Vagina (tissue), 2 donors: ENCODE measurements at regions not wholly inside any gene's neighbourhood (a gene's known extent, or its start where the extent isn't known, plus 50 kb on each side); places are given as distances from the start of the nearest gene placed in this dataset.

Experiments
- DNase-seq, 2 donors: peaks; one replicate each; pipeline ENCODE4 v3.0.0-alpha.2; 2017; ENCODE audit errors: extremely low spot score in 2 of 2
- H3K27ac ChIP-seq: fragments of 200-600 bp; sonication (generic); one replicate; pipeline ENCODE4 v1.5.1; 2019
- H3K27me3 ChIP-seq: fragments of 200-600 bp; sonication (generic); one replicate; pipeline ENCODE4 v1.5.1; 2019
- H3K36me3 ChIP-seq, 2 donors: fragments of 200-600 bp; sonication (generic); one replicate each; pipeline ENCODE4 v1.5.1; 2017 to 2019
- H3K4me1 ChIP-seq: fragments of 200-600 bp; sonication (generic); one replicate; pipeline ENCODE4 v1.5.1; 2019
- H3K4me3 ChIP-seq, 2 donors: fragments of 200-600 bp; sonication (generic); 1 replicate in 1 of 2; 2 replicates in 1 of 2; pipeline ENCODE4 v1.5.1; 2016 to 2019
- H3K9me3 ChIP-seq: fragments of 200-600 bp; sonication (generic); one replicate; pipeline ENCODE4 v1.5.1; 2019
- POLR2A ChIP-seq, 2 donors: fragments of 450-650 bp; IDR thresholded peaks; one replicate each; pipeline ENCODE4 v1.6.1; 2017; ENCODE audit warnings: antibody characterized with exemption in 2 of 2, mild to moderate bottlenecking in 2 of 2, moderate library complexity in 2 of 2
- POLR2AphosphoS5 ChIP-seq, 2 donors: sonication (generic); formaldehyde crosslinking; IDR thresholded peaks; one replicate each; pipeline ENCODE4 v1.9.0; 2017; ENCODE audit warnings: antibody characterized with exemption in 2 of 2, mild to moderate bottlenecking in 2 of 2, low read depth in 1 of 2; ENCODE audit not compliant: insufficient read depth in 1 of 2
- intact Hi-C: fragments of 100-400 bp; cut with DNase I; formaldehyde crosslinking; loops from one replicate; pipeline ENCODE4 v1.15.1; 2023
- TF ChIP-seq, protein P1 (sequence below), 3 experiments: fragments of 450-650 bp in 2 of 3; fragments of 200-600 bp in 1 of 3; sonication (generic) in 1 of 3; IDR thresholded peaks; one replicate each; pipeline ENCODE4 v1.5.1; 2017 to 2019; ENCODE audit warnings: antibody characterized with exemption in 3 of 3, mild to moderate bottlenecking in 2 of 3, moderate library complexity in 2 of 3

DNA sequence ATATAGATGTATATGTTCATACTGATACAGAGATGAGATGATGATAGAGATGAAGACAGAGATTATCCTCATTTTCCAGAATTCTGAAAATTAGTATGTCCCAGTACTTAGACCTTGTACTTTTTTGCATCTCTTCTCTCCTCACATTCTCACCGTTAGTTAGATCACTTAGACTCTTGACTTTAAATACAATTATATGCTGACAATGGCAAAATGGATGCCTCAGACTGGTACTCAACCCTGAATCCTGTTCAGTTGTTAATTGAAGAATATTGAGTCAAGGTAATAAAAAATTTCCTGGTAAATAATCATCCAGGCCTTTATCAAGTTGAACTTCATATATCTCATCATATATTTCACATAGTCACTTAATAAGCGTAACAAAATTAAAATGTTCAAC is 505.4 kb downstream of the EFNA5 start:
- Histone ChIP-seq H3K27ac (no peak overlapping the region), H3K4me3 (no peak overlapping the region), H3K4me1 (no peaks in the 10 kb centered on the region), H3K36me3 (no peaks in the 10 kb centered on the region), H3K9me3 (no peaks in the 10 kb centered on the region), H3K27me3 (no peaks in the 10 kb centered on the region)
- intact Hi-C loops = no loop called here
- TF ChIP-seq POLR2A (IDR thresholded peaks at IDR 0.05) = no peak
- TF ChIP-seq POLR2AphosphoS5 (IDR thresholded peaks at IDR 0.05; ENCODE audit: insufficient read depth in 1 of 2, low read depth in 1 of 2) = no peak
- TF ChIP-seq, protein P1, sequence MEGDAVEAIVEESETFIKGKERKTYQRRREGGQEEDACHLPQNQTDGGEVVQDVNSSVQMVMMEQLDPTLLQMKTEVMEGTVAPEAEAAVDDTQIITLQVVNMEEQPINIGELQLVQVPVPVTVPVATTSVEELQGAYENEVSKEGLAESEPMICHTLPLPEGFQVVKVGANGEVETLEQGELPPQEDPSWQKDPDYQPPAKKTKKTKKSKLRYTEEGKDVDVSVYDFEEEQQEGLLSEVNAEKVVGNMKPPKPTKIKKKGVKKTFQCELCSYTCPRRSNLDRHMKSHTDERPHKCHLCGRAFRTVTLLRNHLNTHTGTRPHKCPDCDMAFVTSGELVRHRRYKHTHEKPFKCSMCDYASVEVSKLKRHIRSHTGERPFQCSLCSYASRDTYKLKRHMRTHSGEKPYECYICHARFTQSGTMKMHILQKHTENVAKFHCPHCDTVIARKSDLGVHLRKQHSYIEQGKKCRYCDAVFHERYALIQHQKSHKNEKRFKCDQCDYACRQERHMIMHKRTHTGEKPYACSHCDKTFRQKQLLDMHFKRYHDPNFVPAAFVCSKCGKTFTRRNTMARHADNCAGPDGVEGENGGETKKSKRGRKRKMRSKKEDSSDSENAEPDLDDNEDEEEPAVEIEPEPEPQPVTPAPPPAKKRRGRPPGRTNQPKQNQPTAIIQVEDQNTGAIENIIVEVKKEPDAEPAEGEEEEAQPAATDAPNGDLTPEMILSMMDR (IDR thresholded peaks at IDR 0.05) = no peak
- DNase-seq = no peak

GRCh38 chr5:107157809-107158208 is 512.9 kb downstream of the EFNA5 start:
- Histone ChIP-seq H3K9me3 (no peaks in the 10 kb centered on the region), H3K4me1 (no peaks in the 10 kb centered on the region), H3K4me3 (no peak overlapping the region), H3K27ac (no peak overlapping the region), H3K27me3 (no peaks in the 10 kb centered on the region), H3K36me3 (no peaks in the 10 kb centered on the region)
- no peak for TF ChIP-seq POLR2AphosphoS5 (IDR thresholded peaks at IDR 0.05; ENCODE audit: insufficient read depth in 1 of 2, low read depth in 1 of 2)
- TF ChIP-seq POLR2A (IDR thresholded peaks at IDR 0.05) = no peak
- DNase-seq = no peak
- intact Hi-C loops = no loop called here

GRCh38 chr5:107155707-107156106 is 515.0 kb downstream of the EFNA5 start:
- H3K27ac ChIP-seq = no peak overlapping the region
- intact Hi-C loops = no loop called here
- no peaks in the 10 kb centered on the region for H3K9me3 ChIP-seq
- no peaks in the 10 kb centered on the region for H3K27me3 ChIP-seq
- H3K4me3 ChIP-seq = no peak overlapping the region
- no peaks in the 10 kb centered on the region for H3K4me1 ChIP-seq
- H3K36me3 ChIP-seq = no peaks in the 10 kb centered on the region
- DNase-seq = no peak
- no peak for TF ChIP-seq POLR2A (IDR thresholded peaks at IDR 0.05)
- TF ChIP-seq POLR2AphosphoS5 (IDR thresholded peaks at IDR 0.05; ENCODE audit: insufficient read depth in 1 of 2, low read depth in 1 of 2) = no peak
- TF ChIP-seq, protein P1 (IDR thresholded peaks at IDR 0.05) = no peak

GRCh38 chr5:107154593-107154992 is 516.1 kb downstream of the EFNA5 start:
- Histone ChIP-seq H3K4me1 (no peaks in the 10 kb centered on the region), H3K27me3 (no peaks in the 10 kb centered on the region), H3K9me3 (no peaks in the 10 kb centered on the region), H3K4me3 (no peak overlapping the region), H3K36me3 (no peaks in the 10 kb centered on the region), H3K27ac (no peak overlapping the region)
- no peak for TF ChIP-seq POLR2AphosphoS5 (IDR thresholded peaks at IDR 0.05; ENCODE audit: insufficient read depth in 1 of 2, low read depth in 1 of 2)
- TF ChIP-seq, protein P1 (IDR thresholded peaks at IDR 0.05) = no peak
- no peak for TF ChIP-seq POLR2A (IDR thresholded peaks at IDR 0.05)
- intact Hi-C loops = no loop called here
- DNase-seq = no peak

- TF ChIP-seq POLR2AphosphoS5 (IDR thresholded peaks at IDR 0.05; ENCODE audit: insufficient read depth in 1 of 2, low read depth in 1 of 2) (no peak), POLR2A (IDR thresholded peaks at IDR 0.05) (no peak)
- TF ChIP-seq, protein P1 (IDR thresholded peaks at IDR 0.05) = no peak
- Histone ChIP-seq H3K4me1 (no peaks in the 10 kb centered on the region), H3K27me3 (no peaks in the 10 kb centered on the region), H3K36me3 (no peaks in the 10 kb centered on the region), H3K27ac (no peak overlapping the region), H3K4me3 (no peak overlapping the region), H3K9me3 (no peaks in the 10 kb centered on the region)
- no peak for DNase-seq
- intact Hi-C loops = no loop called here
Observed at GRCh38 chr5:107153283-107153682, 517.5 kb downstream of the EFNA5 start.
